Trophoblast cell (in vitro differentiated cells and primary cell): ENCODE measurements at regions not wholly inside any gene's neighbourhood (a gene's known extent, or its start where the extent isn't known, plus 50 kb on each side); places are given as distances from the start of the nearest gene placed in this dataset.

Experiments used
- DNase-seq, 2 donors: peaks; one replicate each; pipeline ENCODE4 v3.0.0-alpha.2; 2016
- H2AFZ ChIP-seq: 2 replicates; pipeline ENCODE4 v1.6.1; 2013; ENCODE audit warnings: low read length, moderate library complexity, mild to moderate bottlenecking; ENCODE audit not compliant: insufficient read depth, poor library complexity
- H2AK5ac ChIP-seq: 2 replicates; pipeline ENCODE4 v1.6.1; 2013; ENCODE audit warnings: mild to moderate bottlenecking, low read length
- H2BK120ac ChIP-seq: 2 replicates; pipeline ENCODE4 v1.6.1; 2013; ENCODE audit warnings: low read length, mild to moderate bottlenecking, moderate library complexity; ENCODE audit not compliant: insufficient read depth, poor library complexity
- H2BK12ac ChIP-seq: 2 replicates; pipeline ENCODE4 v1.6.1; 2013; ENCODE audit warnings: mild to moderate bottlenecking, low read length, moderate library complexity
- H2BK5ac ChIP-seq: 2 replicates; pipeline ENCODE4 v1.6.1; 2013; ENCODE audit warnings: low read length, low read depth, moderate library complexity, mild to moderate bottlenecking; ENCODE audit not compliant: poor library complexity
- H3K14ac ChIP-seq: 2 replicates; pipeline ENCODE4 v1.6.1; 2013; ENCODE audit warnings: mild to moderate bottlenecking, low read length
- H3K18ac ChIP-seq: 2 replicates; pipeline ENCODE4 v1.6.1; 2013; ENCODE audit warnings: mild to moderate bottlenecking, low read length
- H3K23ac ChIP-seq: 2 replicates; pipeline ENCODE4 v1.6.1; 2013; ENCODE audit warnings: low read length
- H3K27ac ChIP-seq: 2 replicates; pipeline ENCODE4 v1.5.1; 2013; ENCODE audit warnings: low read depth, mild to moderate bottlenecking, inconsistent platforms, low read length, moderate library complexity
- H3K27me3 ChIP-seq: 2 replicates; pipeline ENCODE4 v1.6.1; 2013; ENCODE audit warnings: inconsistent platforms, mild to moderate bottlenecking, low read length, moderate library complexity; ENCODE audit not compliant: insufficient read depth
- H3K36me3 ChIP-seq, 2 experiments: 1 replicate in 1 of 2; 2 replicates in 1 of 2; pipeline ENCODE4 v1.6.1; 2013; ENCODE audit warnings: low read length in 2 of 2, mild to moderate bottlenecking in 2 of 2, moderate library complexity in 1 of 2; ENCODE audit not compliant: insufficient read depth in 2 of 2, control insufficient read depth in 1 of 2
- H3K4ac ChIP-seq: 2 replicates; pipeline ENCODE4 v1.6.1; 2013; ENCODE audit warnings: low read depth, mild to moderate bottlenecking, low read length, moderate library complexity
- H3K4me1 ChIP-seq, 2 experiments: 1 replicate in 1 of 2; 2 replicates in 1 of 2; pipeline ENCODE4 v1.6.1; 2013; ENCODE audit warnings: low read length in 2 of 2, mild to moderate bottlenecking in 2 of 2, moderate library complexity in 1 of 2; ENCODE audit not compliant: insufficient read depth in 2 of 2, control insufficient read depth in 1 of 2
- H3K4me2 ChIP-seq: 2 replicates; pipeline ENCODE4 v1.6.1; 2013; ENCODE audit warnings: inconsistent platforms, mild to moderate bottlenecking, low read length, moderate library complexity
- H3K4me3 ChIP-seq: 2 replicates; pipeline ENCODE4 v1.5.1; 2013; ENCODE audit warnings: mild to moderate bottlenecking, low read depth, low read length, inconsistent platforms
- H3K79me1 ChIP-seq: one replicate; pipeline ENCODE4 v1.6.1; 2013; ENCODE audit warnings: low read length
- H3K79me2 ChIP-seq: 2 replicates; pipeline ENCODE4 v1.6.1; 2013; ENCODE audit warnings: low read length, mild to moderate bottlenecking; ENCODE audit not compliant: control insufficient read depth, insufficient read depth, poor library complexity
- H3K9ac ChIP-seq: 2 replicates; pipeline ENCODE4 v1.6.1; 2013; ENCODE audit warnings: mild to moderate bottlenecking, low read length
- H3K9me3 ChIP-seq: 2 replicates; pipeline ENCODE4 v1.6.1; 2013; ENCODE audit warnings: low read depth, mild to moderate bottlenecking, control low read depth, inconsistent platforms, low read length; ENCODE audit not compliant: insufficient read depth
- H4K12ac ChIP-seq: 2 replicates; pipeline ENCODE4 v1.6.1; 2013; ENCODE audit warnings: low read depth, mild to moderate bottlenecking, low read length, moderate library complexity
- H4K8ac ChIP-seq: 2 replicates; pipeline ENCODE4 v1.6.1; 2013; ENCODE audit warnings: low read depth, mild to moderate bottlenecking, low read length, moderate library complexity
- H4K91ac ChIP-seq: one replicate; pipeline ENCODE4 v1.6.1; 2013; ENCODE audit warnings: low read depth, mild to moderate bottlenecking, low read length, moderate library complexity
- WGBS: extraction: QIAGEN DNeasy Blood & Tissue Kit; methylation state at CpG from one replicate; pipeline ENCODE4 v1.1.7; 2013; ENCODE audit warnings: missing lambda C conversion rate; ENCODE audit not compliant: insufficient read length, insufficient coverage; ENCODE audit errors: extremely low coverage; 5-methylcytosine and 5-hydroxymethylcytosine counted together

GRCh38 chr20:21569586-21569985 lies 55.7 kb upstream of the NKX2-2 start:
- H3K27me3 ChIP-seq, result no peaks in the 10 kb centered on the region
- H3K14ac ChIP-seq, result no peak overlapping the region
- no peak overlapping the region for H3K4ac ChIP-seq
- H4K12ac ChIP-seq, result no peak overlapping the region
- no peak overlapping the region for H2BK12ac ChIP-seq
- H3K79me2 ChIP-seq, result no peaks in the 10 kb centered on the region
- no peak overlapping the region for H3K27ac ChIP-seq
- no peak overlapping the region for H2BK5ac ChIP-seq
- no peak overlapping the region for H4K91ac ChIP-seq
- H3K18ac ChIP-seq, result no peak overlapping the region
- no peak for DNase-seq
- H3K9me3 ChIP-seq, result no peaks in the 10 kb centered on the region
- H3K9ac ChIP-seq, result no peak overlapping the region
- H3K4me2 ChIP-seq, result no peak overlapping the region
- no peaks in the 10 kb centered on the region for H3K4me1 ChIP-seq
- H2BK120ac ChIP-seq, result no peak overlapping the region
- no peak overlapping the region for H2AFZ ChIP-seq
- no peak overlapping the region for H4K8ac ChIP-seq
- H3K23ac ChIP-seq, result no peak overlapping the region
- no peaks in the 10 kb centered on the region for H3K36me3 ChIP-seq
- no CpG with 5 or more reads among the region's 3 CpGs for WGBS
- H3K4me3 ChIP-seq, result no peak overlapping the region
- no peak overlapping the region for H2AK5ac ChIP-seq
- no peaks in the 10 kb centered on the region for H3K79me1 ChIP-seq

- Histone ChIP-seq H3K36me3 (no peaks in the 10 kb centered on the region), H3K27me3 (no peaks in the 10 kb centered on the region), H2AFZ (no peak overlapping the region), H3K4me3 (no peak overlapping the region), H3K23ac (no peak overlapping the region), H2BK12ac (no peak overlapping the region), H3K4me1 (no peaks in the 10 kb centered on the region), H2BK120ac (no peak overlapping the region), H3K79me2 (no peaks in the 10 kb centered on the region), H2AK5ac (no peak overlapping the region), H4K12ac (no peak overlapping the region), H3K79me1 (no peaks in the 10 kb centered on the region), H2BK5ac (no peak overlapping the region), H3K4ac (no peak overlapping the region), H4K91ac (no peak overlapping the region), H3K18ac (no peak overlapping the region), H3K9me3 (no peaks in the 10 kb centered on the region), H3K14ac (no peak overlapping the region), H4K8ac (no peak overlapping the region), H3K9ac (no peak overlapping the region), H3K4me2 (no peak overlapping the region), H3K27ac (no peak overlapping the region)
- DNase-seq, result no peak
- WGBS, result no CpG with 5 or more reads among the region's 15 CpGs
These were observed 50.4 kb upstream of the NKX2-2 start for GRCh38 chr20:21564127-21564773.
